GM21529 (cell line): ENCODE measurements at regions not wholly inside any gene's neighbourhood (a gene's known extent, or its start where the extent isn't known, plus 50 kb on each side); places are given as distances from the start of the nearest gene placed in this dataset.

Experiments
- ATAC-seq: cut with Tn5 transposase; IDR thresholded peaks from one replicate; pipeline ENCODE4 v1.9.1; 2021; ENCODE audit not compliant: unreplicated experiment

GRCh38 chr10:114767986-114768821 lies 53.4 kb upstream of the FHIP2A start:
- no peak for ATAC-seq

GRCh38 chr10:114770009-114770408 lies 51.6 kb upstream of the FHIP2A start:
- ATAC-seq: no peak

GRCh38 chr10:114771157-114771556 lies 50.4 kb upstream of the FHIP2A start:
- no peak for ATAC-seq

DNA sequence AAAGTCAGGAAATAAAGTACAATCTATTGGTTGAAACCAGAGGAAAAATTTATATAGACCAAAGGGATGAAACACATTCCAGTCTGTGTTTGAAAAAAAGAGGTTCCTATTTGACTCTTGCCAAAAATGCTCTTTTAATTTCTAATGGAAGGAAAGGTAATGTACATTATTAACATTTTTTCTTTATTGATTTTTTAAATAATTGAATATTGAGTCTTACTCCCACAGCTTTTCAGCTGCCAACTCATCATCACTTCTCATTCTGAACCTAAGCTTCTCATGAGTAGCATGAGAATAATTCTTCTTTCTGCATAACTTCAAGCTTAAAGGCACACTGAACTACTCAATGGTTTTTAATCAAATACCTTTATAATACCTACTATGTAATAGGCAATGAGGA lies 49.8 kb upstream of the FHIP2A start:
- no peak for ATAC-seq
